NCI-H82 treated with DMSO at 0.1 percent for 48 hours (cell line): ENCODE measurements at regions not wholly inside any gene's neighbourhood (a gene's known extent, or its start where the extent isn't known, plus 50 kb on each side); places are given as distances from the start of the nearest gene placed in this dataset.

Experiments used
- DNase-seq: peaks from one replicate; lab custom pipeline; 2025; ENCODE audit not compliant: unreplicated experiment; lab: John Stamatoyannopoulos, UW

GRCh38 chr11:70519117-70519516, 120.8 kb downstream of the CTTN start:
- DNase-seq, result no peak

GRCh38 chr11:70521475-70522308, 123.4 kb downstream of the CTTN start:
- DNase-seq, result no peak

GRCh38 chr11:70522309-70522592, 123.9 kb downstream of the CTTN start:
- no peak for DNase-seq

- no peak for DNase-seq
Observed at GRCh38 chr11:70522593-70523311, 124.4 kb downstream of the CTTN start.

- no peak for DNase-seq
Observed at GRCh38 chr11:70523384-70524095, 125.2 kb downstream of the CTTN start.

- no peak for DNase-seq
Observed at GRCh38 chr11:70524096-70524922, 126.0 kb downstream of the CTTN start.

GRCh38 chr11:70525006-70525405, 126.7 kb downstream of the CTTN start:
- no peak for DNase-seq

GRCh38 chr11:70525466-70525865, 127.1 kb downstream of the CTTN start:
- no peak for DNase-seq

GRCh38 chr11:70526116-70527045, 128.1 kb downstream of the CTTN start:
- no peak for DNase-seq

GRCh38 chr11:70527046-70527395, 128.7 kb downstream of the CTTN start:
- no peak for DNase-seq

GRCh38 chr11:70527429-70528045, 129.2 kb downstream of the CTTN start:
- no peak for DNase-seq

GRCh38 chr11:70528046-70528793, 129.9 kb downstream of the CTTN start:
- DNase-seq, result no peak

- no peak for DNase-seq
Observed at GRCh38 chr11:70528794-70529580, 130.7 kb downstream of the CTTN start.

GRCh38 chr11:70530010-70530409, 131.7 kb downstream of the CTTN start:
- DNase-seq, result no peak

- no peak for DNase-seq
Observed at GRCh38 chr11:70530629-70531185, 132.4 kb downstream of the CTTN start.

GRCh38 chr11:70531281-70532065, 133.1 kb downstream of the CTTN start:
- no peak for DNase-seq

- no peak for DNase-seq
Observed at GRCh38 chr11:70532066-70532440, 133.7 kb downstream of the CTTN start.
